ENCODE measurements at regions not wholly inside any gene's neighbourhood (a gene's known extent, or its start where the extent isn't known, plus 50 kb on each side); places are given as distances from the start of the nearest gene placed in this dataset.

- no peak for DNase-seq
Observed at GRCh38 chr13:32863596-32863995, 152.6 kb upstream of the KL start.

- DNase-seq = no peak
Observed at GRCh38 chr13:32866921-32867320, 149.3 kb upstream of the KL start.

- no peak for DNase-seq
Observed at GRCh38 chr13:32877491-32877890, 138.7 kb upstream of the KL start.

- DNase-seq = no peak
Observed at GRCh38 chr13:32878163-32878562, 138.1 kb upstream of the KL start.

DNA sequence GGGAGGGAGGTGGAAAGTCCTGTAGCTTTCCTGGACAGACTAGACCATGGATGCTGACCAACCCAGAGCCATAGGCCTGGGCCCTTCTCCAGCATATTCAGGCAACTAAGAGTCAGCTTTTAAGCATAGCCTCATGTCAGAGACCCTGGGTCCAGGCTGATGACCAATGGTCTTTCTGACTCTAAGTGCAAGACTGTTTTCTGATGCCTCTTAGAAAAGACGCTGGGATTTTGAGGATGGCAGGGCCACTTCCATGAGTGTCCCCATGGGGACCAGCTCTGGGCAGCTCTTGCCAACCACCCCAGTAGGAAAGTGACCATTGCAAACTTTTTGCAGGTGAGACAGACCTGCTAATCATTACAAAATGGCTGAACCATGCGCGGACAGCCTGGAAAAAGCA lies 135.6 kb upstream of the KL start:
- no peak for DNase-seq

DNA sequence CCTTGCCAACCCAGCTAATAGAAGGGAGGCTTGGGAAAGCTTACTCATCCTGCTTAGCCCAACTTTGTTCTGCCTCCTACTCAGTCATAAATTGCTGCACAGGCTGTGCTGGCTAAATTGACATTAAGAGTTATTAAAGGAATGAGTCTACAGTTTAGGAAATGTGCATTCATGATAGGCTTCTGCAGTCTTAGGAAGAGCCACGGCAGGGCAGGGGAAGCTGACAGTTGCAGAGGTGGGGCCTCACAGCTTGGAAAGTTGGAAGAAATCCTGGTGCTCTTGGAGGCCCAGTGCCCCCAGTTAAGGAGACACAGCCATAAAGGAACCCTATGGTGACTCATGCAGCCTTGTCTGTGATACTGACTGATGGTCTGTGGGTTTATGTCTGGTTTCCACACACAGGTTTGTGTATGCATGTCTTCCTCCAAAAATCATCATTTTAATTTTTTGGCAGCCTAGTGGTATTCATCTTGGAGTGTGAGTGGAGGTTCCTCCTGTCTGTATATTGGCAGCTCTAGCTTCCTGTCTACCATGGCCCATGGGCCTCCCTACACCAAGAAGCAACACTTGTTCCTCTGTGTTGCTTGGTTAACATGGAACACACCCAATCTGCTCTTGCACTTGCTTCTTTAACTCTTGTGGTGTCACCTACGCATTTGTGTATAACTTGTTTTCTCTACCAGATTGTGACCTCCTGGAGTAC lies 135.0 kb upstream of the KL start:
- DNase-seq = no peak

- peak; percentile 75 for DNase-seq
Observed at GRCh38 chr13:32881777-32882145, 134.5 kb upstream of the KL start.

DNA sequence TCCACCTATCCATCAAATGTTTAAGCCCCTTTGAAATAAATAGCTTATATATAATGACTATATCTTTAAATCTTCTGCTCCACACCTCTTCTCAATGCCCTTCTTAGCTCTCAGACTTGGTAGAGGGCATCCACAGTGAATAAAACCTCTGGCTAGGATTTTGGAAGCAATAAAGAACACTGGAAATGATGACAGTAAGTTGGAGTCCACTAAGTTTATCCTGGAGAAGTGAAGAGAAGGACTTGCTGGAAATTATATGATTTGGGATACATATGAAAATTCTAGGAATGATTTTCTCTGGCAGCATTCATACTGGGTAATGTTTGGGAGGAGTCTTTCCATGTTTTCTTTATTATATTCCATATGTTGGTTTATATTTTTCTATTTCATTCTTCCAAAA lies 133.5 kb upstream of the KL start:
- DNase-seq = no peak

DNA sequence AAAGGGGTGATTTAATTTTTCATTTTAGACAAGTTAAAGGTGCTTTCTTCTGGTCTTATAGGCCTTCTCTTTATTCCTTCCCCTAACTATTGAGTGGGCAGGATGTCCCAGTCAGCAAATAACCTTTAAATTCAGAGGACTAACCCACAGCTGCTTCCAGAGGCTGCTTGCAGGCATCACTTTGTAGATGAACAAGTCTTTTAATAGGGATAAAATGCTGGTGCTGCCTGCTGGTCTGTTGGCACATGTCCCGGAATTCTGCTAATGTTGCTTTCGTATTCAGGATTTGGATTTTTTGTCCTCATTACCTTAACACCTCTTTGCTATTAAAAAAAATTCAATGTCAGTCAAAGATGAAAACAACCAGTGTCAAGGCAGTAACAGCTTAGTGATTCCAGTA lies 132.7 kb upstream of the KL start:
- DNase-seq = peak; percentile 66

- DNase-seq = no peak
Observed at GRCh38 chr13:32887617-32888016, 128.6 kb upstream of the KL start.

DNA sequence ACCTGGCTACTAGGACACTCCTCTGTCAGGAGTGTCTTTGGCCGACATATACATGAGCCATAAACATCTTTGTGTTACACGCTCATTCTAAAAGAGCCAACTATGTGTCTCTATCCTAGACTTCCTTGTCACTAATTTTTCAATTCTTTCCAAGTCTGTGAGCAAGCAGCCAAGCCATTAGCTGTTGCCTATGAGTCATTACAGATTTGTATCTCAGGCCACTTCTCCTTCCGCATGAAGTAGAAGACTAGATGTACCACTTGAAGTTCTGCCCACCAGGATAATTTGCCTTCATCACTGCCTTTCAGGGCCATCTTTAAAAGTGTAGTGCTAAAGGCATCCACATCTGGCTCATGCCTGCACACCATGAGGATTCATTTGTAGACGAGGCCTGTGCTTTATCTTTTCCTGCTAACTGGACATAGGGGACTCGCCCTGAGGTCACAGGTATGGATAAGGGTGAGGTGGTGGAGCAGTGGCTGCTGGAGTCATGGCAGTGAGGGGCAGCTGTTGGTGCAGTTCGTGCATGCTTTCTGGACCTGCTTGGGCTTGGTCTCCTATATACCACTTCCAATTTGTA lies 126.1 kb upstream of the KL start:
- DNase-seq = no peak

- DNase-seq = no peak
Observed at GRCh38 chr13:32893176-32893575, 123.0 kb upstream of the KL start.

GRCh38 chr13:32894589-32895001 lies 121.6 kb upstream of the KL start:
- no peak for DNase-seq

- no peak for DNase-seq
Observed at GRCh38 chr13:32895296-32895695, 120.9 kb upstream of the KL start.

DNA sequence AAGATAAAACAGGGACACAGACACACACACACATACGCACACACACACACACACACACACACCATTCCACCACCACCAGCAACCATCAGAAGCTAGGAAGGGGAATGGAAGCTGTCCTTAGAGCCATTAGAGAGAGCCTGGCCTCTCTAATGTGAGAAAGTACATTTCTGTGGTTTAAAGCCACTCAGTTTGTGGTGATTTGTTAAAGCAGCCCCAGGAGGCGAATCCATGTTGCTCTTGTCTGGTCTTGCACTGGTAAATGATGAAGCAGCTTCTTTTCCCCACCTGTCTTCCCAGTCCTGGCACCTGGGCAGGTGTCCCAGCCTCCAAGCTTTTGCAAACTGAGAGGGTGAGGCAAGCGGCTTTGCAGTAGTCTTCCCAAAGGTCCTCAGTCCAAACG lies 118.9 kb upstream of the KL start:
- no peak for DNase-seq

DNA sequence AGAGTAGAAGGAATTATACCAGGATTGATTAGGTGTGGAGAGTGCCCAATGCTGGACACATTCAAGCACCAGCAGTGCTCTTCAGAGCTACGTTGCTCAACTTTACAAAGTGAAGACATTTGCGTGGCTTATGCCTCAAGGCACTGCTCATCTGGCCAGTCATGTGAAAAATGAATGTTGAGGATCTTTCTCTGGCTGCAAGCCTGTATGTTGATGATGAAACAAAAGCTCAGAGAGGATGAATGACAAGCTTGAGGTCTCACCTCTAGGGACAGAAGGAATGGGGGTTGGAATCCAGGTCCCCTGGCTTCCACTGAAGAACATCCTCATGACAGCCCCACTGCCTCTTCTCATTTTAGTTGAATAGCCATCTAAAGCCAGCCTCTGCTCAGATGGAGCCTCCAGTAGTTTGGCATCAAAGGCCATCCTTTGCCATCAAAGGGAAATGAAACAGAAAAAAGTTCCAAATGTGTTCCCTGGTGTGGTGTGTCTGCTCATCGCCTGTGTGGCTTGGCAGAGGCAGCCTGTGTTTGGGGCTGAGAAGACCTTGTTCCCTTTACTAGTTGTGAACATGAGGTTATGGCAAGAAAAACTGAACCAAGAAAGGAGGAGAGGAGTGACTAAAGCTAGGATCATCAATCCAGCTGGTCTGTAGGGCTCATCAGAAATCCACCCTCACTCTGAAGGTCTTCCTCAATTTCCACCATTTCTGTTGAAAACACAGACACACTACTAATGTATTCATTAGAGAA lies 114.0 kb upstream of the KL start:
- no peak for DNase-seq

GRCh38 chr13:32902874-32903273 lies 113.3 kb upstream of the KL start:
- no peak for DNase-seq

GRCh38 chr13:32903720-32904119 lies 112.5 kb upstream of the KL start:
- no peak for DNase-seq

GRCh38 chr13:32904266-32904665 lies 112.0 kb upstream of the KL start:
- no peak for DNase-seq

GRCh38 chr13:32905063-32905863 lies 111.0 kb upstream of the KL start:
- DNase-seq = no peak

GRCh38 chr13:32905864-32906180 lies 110.4 kb upstream of the KL start:
- DNase-seq = no peak

DNA sequence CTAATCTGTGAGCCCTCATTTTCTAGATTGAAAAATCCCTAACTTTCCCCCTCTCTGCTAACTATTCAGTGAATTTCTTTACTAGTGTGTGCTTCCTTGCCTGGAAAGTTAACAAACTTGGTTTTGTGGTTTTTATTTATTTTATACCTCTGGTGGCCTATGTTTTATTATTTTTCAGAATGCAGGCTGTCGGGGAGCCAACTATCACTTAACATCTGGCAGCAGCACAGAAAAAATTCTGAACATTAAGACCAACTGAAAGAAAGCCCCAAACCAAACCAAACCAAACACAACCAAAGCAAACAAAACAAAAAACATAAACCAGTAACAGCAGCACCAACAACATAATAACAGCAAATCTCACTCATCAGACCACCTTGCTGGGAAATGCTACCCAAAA lies 109.0 kb upstream of the KL start:
- no peak for DNase-seq

- no peak for DNase-seq
Observed at GRCh38 chr13:32910530-32910929, 105.7 kb upstream of the KL start.

- DNase-seq = no peak
Observed at GRCh38 chr13:32911506-32911905, 104.7 kb upstream of the KL start.

Measured in NCI-H1105 (cell line).